Adrenal gland (tissue), 5 donors: ENCODE measurements at regions not wholly inside any gene's neighbourhood (a gene's known extent, or its start where the extent isn't known, plus 50 kb on each side); places are given as distances from the start of the nearest gene placed in this dataset.

Experiments used
- CTCF ChIP-seq, 6 experiments: fragments of 450-650 bp in 4 of 6; fragments of 200-600 bp in 2 of 6; sonication (generic) in 1 of 6; IDR thresholded peaks; 1 replicate in 5 of 6; 2 replicates in 1 of 6; pipeline versions ENCODE4 v1.5.1 to v1.8.0; 2016 to 2021; ENCODE audit warnings: antibody characterized with exemption in 6 of 6, mild to moderate bottlenecking in 2 of 6, moderate library complexity in 1 of 6
- POLR2A ChIP-seq, 2 donors: fragments of 450-650 bp; IDR thresholded peaks; one replicate each; pipeline ENCODE4 v1.6.1; 2017; ENCODE audit warnings: antibody characterized with exemption in 2 of 2, mild to moderate bottlenecking in 2 of 2, moderate library complexity in 1 of 2
- donor health status: DM: no; HTN: no; CAD: no.

- TF ChIP-seq CTCF (IDR thresholded peaks at IDR 0.05) (no peak), POLR2A (IDR thresholded peaks at IDR 0.05) (no peak)
Measured at GRCh38 chr1:4179914-4180735, 280.1 kb upstream of the C1orf174 start.
